Type B pancreatic cell (in vitro differentiated cells): ENCODE measurements at regions not wholly inside any gene's neighbourhood (a gene's known extent, or its start where the extent isn't known, plus 50 kb on each side); places are given as distances from the start of the nearest gene placed in this dataset.

Source experiments
- DNase-seq: peaks from one replicate; pipeline ENCODE4 v3.0.0; 2021; ENCODE audit warnings: mixed read lengths; ENCODE audit not compliant: unreplicated experiment; ENCODE audit errors: extremely low spot score
- H3K27ac Mint-ChIP-seq: 2 replicates; pipeline ENCODE4 v1.8.0; 2021; ENCODE audit warnings: mild to moderate bottlenecking, mixed read lengths
- H3K27me3 Mint-ChIP-seq: 2 replicates; pipeline ENCODE4 v1.8.0; 2021; ENCODE audit warnings: mixed read lengths
- H3K36me3 Mint-ChIP-seq: 2 replicates; pipeline ENCODE4 v1.8.0; 2021; ENCODE audit warnings: mixed read lengths
- H3K4me1 Mint-ChIP-seq: one replicate; pipeline ENCODE4 v1.8.0; 2021; ENCODE audit warnings: mixed read lengths; ENCODE audit not compliant: unreplicated experiment
- H3K4me3 Mint-ChIP-seq: 2 replicates; pipeline ENCODE4 v1.8.0; 2021; ENCODE audit warnings: mild to moderate bottlenecking, mixed read lengths
- H3K9me3 Mint-ChIP-seq: 2 replicates; pipeline ENCODE4 v1.8.0; 2021; ENCODE audit warnings: mixed read lengths
- TF ChIP-seq, protein P1 (sequence below): fragments of 200-600 bp; sonication (generic); conservative IDR thresholded peaks from 2 replicates; pipeline ENCODE4 v1.5.0; 2021; ENCODE audit warnings: antibody characterized with exemption, mild to moderate bottlenecking

DNA sequence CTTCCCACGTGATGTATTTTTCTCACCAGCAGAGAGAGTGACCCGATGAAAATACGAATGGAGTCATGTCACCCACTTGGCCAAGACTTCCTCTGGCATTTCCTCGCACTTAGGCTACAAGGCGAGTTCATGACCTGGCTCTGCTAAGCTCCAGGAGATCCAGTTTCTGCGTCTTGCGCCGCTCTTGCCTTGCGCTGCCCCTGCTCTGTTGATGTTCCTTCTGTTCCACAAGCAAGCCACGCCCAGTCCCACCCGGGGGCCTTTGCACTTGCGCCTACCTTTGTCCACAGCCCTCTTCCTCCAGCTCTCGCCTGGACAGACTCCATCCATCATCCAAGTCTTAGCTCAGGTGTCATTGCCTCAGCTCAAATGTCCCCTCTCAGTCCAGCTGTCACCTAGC lies 116.3 kb upstream of the SHH start:
- TF ChIP-seq, protein P1, sequence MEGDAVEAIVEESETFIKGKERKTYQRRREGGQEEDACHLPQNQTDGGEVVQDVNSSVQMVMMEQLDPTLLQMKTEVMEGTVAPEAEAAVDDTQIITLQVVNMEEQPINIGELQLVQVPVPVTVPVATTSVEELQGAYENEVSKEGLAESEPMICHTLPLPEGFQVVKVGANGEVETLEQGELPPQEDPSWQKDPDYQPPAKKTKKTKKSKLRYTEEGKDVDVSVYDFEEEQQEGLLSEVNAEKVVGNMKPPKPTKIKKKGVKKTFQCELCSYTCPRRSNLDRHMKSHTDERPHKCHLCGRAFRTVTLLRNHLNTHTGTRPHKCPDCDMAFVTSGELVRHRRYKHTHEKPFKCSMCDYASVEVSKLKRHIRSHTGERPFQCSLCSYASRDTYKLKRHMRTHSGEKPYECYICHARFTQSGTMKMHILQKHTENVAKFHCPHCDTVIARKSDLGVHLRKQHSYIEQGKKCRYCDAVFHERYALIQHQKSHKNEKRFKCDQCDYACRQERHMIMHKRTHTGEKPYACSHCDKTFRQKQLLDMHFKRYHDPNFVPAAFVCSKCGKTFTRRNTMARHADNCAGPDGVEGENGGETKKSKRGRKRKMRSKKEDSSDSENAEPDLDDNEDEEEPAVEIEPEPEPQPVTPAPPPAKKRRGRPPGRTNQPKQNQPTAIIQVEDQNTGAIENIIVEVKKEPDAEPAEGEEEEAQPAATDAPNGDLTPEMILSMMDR, result no peak
- H3K9me3 Mint-ChIP-seq, result peaks cover 5% of the 10 kb centered on the region
- H3K4me3 Mint-ChIP-seq, result no peak overlapping the region
- no peak for DNase-seq
- H3K4me1 Mint-ChIP-seq, result peaks cover 3% of the 10 kb centered on the region
- no peak overlapping the region for H3K27ac Mint-ChIP-seq
- no peaks in the 10 kb centered on the region for H3K36me3 Mint-ChIP-seq
- H3K27me3 Mint-ChIP-seq, result peaks cover 8% of the 10 kb centered on the region

DNA sequence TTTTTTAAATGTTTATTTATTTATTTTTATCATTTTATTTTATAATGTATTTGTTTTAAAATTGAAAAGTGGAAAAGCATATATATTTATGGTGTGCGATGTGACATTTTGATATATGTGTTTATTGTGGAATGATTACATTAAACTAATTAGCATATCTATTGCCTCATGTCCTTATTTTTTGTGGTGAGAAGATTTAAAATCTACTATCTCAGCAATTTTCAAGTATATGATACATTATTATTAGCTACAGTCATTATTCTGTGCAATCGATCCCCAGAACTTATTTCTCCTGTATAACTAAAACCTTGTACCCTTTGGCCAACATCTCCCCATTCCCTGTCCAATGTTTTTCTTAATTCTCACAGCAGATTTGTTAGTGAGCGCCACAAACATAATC lies 115.6 kb upstream of the SHH start:
- Mint-ChIP-seq H3K27ac (no peak overlapping the region), H3K4me1 (peaks cover 3% of the 10 kb centered on the region), H3K4me3 (no peak overlapping the region), H3K9me3 (peaks cover 5% of the 10 kb centered on the region), H3K27me3 (peaks cover 8% of the 10 kb centered on the region), H3K36me3 (no peaks in the 10 kb centered on the region)
- TF ChIP-seq, protein P1, result no peak
- no peak for DNase-seq

DNA sequence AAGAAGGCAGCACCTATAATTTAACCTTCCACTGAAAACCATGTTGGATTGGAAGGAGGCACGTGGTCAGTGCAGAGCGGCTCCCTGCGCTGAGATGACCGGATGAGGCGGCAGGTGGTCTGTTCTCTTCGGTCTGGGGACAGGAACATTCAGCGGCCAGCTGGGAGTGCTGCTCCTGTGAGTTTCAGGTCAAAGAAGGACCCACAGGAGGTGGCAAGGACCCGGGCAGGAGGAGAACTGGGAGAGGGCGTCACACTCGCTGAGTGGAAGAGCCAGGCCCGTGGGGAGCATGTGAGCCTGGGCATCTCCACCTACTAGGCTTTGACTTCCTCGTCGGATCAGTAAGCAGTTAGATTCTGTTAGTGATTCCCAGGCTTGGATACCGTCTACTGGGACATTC lies 113.4 kb upstream of the SHH start:
- peaks cover 5% of the 10 kb centered on the region for H3K9me3 Mint-ChIP-seq
- peaks cover 8% of the 10 kb centered on the region for H3K4me1 Mint-ChIP-seq
- peaks cover 8% of the 10 kb centered on the region for H3K27me3 Mint-ChIP-seq
- H3K27ac Mint-ChIP-seq, result no peak overlapping the region
- TF ChIP-seq, protein P1, result no peak
- no peak for DNase-seq
- H3K4me3 Mint-ChIP-seq, result no peak overlapping the region
- no peaks in the 10 kb centered on the region for H3K36me3 Mint-ChIP-seq

DNA sequence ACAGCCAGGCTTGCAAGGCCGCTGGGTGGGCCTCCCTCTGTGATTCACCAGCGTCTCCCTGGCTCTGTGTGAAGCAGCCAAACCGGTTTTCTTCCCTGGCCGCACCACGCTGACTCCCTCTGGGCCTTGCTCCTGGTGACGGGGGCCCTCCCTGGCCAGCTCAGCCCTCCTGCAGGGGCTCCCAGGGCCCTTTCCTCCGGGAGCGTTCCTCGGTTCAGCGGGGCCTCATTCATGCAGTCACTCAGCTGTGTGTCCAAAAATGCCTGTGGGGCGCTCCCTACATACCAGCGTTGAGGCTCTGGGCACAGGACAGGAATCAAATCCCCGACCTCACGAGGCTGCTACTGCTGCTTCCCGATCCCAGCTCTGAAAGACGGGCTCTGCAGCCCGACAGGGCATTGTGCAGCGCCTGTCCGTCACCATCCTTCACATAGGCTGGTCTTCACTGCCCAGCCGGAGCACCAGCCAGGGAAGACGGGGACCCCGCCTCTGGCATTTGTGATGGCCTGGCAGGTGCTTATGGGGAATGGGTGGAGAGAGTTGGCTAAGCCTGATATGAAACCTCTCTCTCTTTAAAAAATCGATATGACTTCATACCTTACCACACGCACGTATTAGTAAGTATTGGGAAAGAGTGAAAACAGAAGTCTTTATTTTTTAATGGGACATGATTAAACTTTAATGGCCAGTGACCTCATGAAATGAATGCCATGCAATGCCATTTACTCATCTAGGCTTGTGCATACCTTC lies 110.0 kb upstream of the SHH start:
- no peaks in the 10 kb centered on the region for H3K27me3 Mint-ChIP-seq
- H3K36me3 Mint-ChIP-seq, result no peaks in the 10 kb centered on the region
- TF ChIP-seq, protein P1, result no peak
- DNase-seq, result no peak
- H3K4me3 Mint-ChIP-seq, result peak overlapping the region; percentile 72
- peaks cover 5% of the 10 kb centered on the region for H3K4me1 Mint-ChIP-seq
- peak overlapping the region; percentile 87 for H3K27ac Mint-ChIP-seq
- peaks cover 1% of the 10 kb centered on the region for H3K9me3 Mint-ChIP-seq

DNA sequence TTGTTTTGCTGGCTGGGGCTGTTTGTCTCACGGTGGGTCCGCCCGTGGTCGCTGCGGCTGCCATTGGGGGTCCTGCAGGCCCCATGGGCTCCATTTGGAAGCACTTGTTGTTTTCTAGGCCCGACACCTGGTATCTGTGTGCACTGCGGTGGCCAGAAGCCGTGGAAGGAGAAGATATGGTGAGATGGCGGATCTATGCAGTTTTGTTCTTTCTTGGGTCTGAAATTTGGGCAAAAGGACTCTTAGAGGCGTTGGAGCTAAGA lies 109.5 kb upstream of the SHH start:
- Mint-ChIP-seq H3K27me3 (peaks cover 4% of the 10 kb centered on the region), H3K4me1 (peaks cover 5% of the 10 kb centered on the region), H3K27ac (peak overlapping the region; percentile 87), H3K36me3 (no peaks in the 10 kb centered on the region), H3K4me3 (peak overlapping the region; percentile 72), H3K9me3 (peaks cover 6% of the 10 kb centered on the region)
- TF ChIP-seq, protein P1, result no peak
- no peak for DNase-seq
